WTC11 (cell line): ENCODE measurements at regions not wholly inside any gene's neighbourhood (a gene's known extent, or its start where the extent isn't known, plus 50 kb on each side); places are given as distances from the start of the nearest gene placed in this dataset.

Experiments
- CREB1 ChIP-seq: sonication (generic); formaldehyde crosslinking; IDR thresholded peaks from 2 replicates; pipeline ENCODE4 v1.8.0; 2023; ENCODE audit warnings: mild to moderate bottlenecking, missing genetic modification reagents
- NFE2L1 ChIP-seq: sonication (generic); formaldehyde crosslinking; IDR thresholded peaks from 2 replicates; pipeline ENCODE4 v1.8.1; 2023; ENCODE audit warnings: missing genetic modification reagents
- ZNF423 ChIP-seq: fragments of 250-450 bp; sonication (Bioruptor Pico); IDR thresholded peaks from 2 replicates; pipeline ENCODE4 v2.1.2; 2022; ENCODE audit warnings: mild to moderate bottlenecking, moderate library complexity
- TF ChIP-seq, protein P1 (sequence below): fragments of 200-600 bp; IDR thresholded peaks from 2 replicates; pipeline ENCODE4 v1.8.0; 2022; ENCODE audit warnings: antibody characterized with exemption
- TF ChIP-seq, protein P2 (sequence below): sonication (generic); formaldehyde crosslinking; IDR thresholded peaks from 2 replicates; pipeline ENCODE4 v1.8.1; 2022; ENCODE audit warnings: low read depth, mild to moderate bottlenecking, moderate library complexity, missing genetic modification reagents, borderline replicate concordance
- TF ChIP-seq, protein P3 (sequence below): sonication (generic); formaldehyde crosslinking; IDR thresholded peaks from 2 replicates; pipeline ENCODE4 v1.8.1; 2023; ENCODE audit warnings: mild to moderate bottlenecking, missing genetic modification reagents, moderate library complexity

DNA sequence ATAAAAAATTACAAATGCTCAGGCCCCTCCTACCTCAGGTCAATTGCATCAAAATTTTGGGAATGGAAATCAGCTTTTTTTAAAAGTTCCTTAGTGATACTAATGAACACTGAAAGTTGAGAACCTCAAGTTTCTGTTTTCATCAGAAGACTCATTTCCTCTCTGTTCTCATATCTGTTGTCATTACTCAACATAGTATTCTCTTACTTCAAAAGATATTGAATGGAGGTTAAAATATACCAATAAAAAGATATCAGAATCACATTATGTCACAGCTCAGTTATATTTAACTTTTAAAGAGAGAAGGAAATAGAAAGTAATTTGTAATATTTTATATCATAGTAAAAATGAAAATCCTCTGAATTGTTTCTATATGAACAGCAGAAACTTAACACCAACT lies 959.4 kb upstream of the LRRTM1 start:
- TF ChIP-seq, protein P1, sequence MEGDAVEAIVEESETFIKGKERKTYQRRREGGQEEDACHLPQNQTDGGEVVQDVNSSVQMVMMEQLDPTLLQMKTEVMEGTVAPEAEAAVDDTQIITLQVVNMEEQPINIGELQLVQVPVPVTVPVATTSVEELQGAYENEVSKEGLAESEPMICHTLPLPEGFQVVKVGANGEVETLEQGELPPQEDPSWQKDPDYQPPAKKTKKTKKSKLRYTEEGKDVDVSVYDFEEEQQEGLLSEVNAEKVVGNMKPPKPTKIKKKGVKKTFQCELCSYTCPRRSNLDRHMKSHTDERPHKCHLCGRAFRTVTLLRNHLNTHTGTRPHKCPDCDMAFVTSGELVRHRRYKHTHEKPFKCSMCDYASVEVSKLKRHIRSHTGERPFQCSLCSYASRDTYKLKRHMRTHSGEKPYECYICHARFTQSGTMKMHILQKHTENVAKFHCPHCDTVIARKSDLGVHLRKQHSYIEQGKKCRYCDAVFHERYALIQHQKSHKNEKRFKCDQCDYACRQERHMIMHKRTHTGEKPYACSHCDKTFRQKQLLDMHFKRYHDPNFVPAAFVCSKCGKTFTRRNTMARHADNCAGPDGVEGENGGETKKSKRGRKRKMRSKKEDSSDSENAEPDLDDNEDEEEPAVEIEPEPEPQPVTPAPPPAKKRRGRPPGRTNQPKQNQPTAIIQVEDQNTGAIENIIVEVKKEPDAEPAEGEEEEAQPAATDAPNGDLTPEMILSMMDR: no peak
- TF ChIP-seq, protein P2, sequence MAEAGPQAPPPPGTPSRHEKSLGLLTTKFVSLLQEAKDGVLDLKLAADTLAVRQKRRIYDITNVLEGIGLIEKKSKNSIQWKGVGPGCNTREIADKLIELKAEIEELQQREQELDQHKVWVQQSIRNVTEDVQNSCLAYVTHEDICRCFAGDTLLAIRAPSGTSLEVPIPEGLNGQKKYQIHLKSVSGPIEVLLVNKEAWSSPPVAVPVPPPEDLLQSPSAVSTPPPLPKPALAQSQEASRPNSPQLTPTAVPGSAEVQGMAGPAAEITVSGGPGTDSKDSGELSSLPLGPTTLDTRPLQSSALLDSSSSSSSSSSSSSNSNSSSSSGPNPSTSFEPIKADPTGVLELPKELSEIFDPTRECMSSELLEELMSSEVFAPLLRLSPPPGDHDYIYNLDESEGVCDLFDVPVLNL (CRISPR knock-in tag): no peak
- TF ChIP-seq ZNF423 (CRISPR knock-in tag): no peak
- TF ChIP-seq, protein P3, sequence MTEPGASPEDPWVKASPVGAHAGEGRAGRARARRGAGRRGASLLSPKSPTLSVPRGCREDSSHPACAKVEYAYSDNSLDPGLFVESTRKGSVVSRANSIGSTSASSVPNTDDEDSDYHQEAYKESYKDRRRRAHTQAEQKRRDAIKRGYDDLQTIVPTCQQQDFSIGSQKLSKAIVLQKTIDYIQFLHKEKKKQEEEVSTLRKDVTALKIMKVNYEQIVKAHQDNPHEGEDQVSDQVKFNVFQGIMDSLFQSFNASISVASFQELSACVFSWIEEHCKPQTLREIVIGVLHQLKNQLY (CRISPR knock-in tag): no peak
- TF ChIP-seq NFE2L1: no peak
- TF ChIP-seq CREB1 (CRISPR knock-in tag): no peak
